Epithelial cell of proximal tubule (primary cell): ENCODE measurements at regions not wholly inside any gene's neighbourhood (a gene's known extent, or its start where the extent isn't known, plus 50 kb on each side); places are given as distances from the start of the nearest gene placed in this dataset.

ENCODE experiments used
- DNase-seq: peaks from one replicate; pipeline ENCODE4 v3.0.0-alpha.2; 2011; ENCODE audit warnings: low read depth
- H3K4me3 ChIP-seq: 2 replicates; pipeline ENCODE4 v1.5.1; 2011; ENCODE audit warnings: low read depth, mild to moderate bottlenecking, low read length
- CTCF ChIP-seq: conservative IDR thresholded peaks from 2 replicates; pipeline ENCODE4 v1.5.1; 2012; ENCODE audit warnings: low read depth, mild to moderate bottlenecking, low read length

GRCh38 chr1:60487565-60488345 is 414.2 kb upstream of the C1orf87 start:
- no peak overlapping the region for H3K4me3 ChIP-seq
- no peak for TF ChIP-seq CTCF
- DNase-seq: no peak

- no peak overlapping the region for H3K4me3 ChIP-seq
- no peak for TF ChIP-seq CTCF
- DNase-seq: no peak
Observed at GRCh38 chr1:60483509-60483908, 409.9 kb upstream of the C1orf87 start.

- TF ChIP-seq CTCF: no peak
- no peak overlapping the region for H3K4me3 ChIP-seq
- DNase-seq: no peak
Observed at GRCh38 chr1:60470246-60470645, 396.7 kb upstream of the C1orf87 start.

- TF ChIP-seq CTCF: no peak
- no peak overlapping the region for H3K4me3 ChIP-seq
- no peak for DNase-seq
Observed at GRCh38 chr1:60463786-60464185, 390.2 kb upstream of the C1orf87 start.

GRCh38 chr1:60463146-60463545 is 389.6 kb upstream of the C1orf87 start:
- no peak for TF ChIP-seq CTCF
- H3K4me3 ChIP-seq: no peak overlapping the region
- DNase-seq: no peak

GRCh38 chr1:60461925-60462595 is 388.5 kb upstream of the C1orf87 start:
- no peak for TF ChIP-seq CTCF
- DNase-seq: peak; percentile 45
- H3K4me3 ChIP-seq: no peak overlapping the region
